Loucy (cell line): ENCODE measurements at regions not wholly inside any gene's neighbourhood (a gene's known extent, or its start where the extent isn't known, plus 50 kb on each side); places are given as distances from the start of the nearest gene placed in this dataset.

Source experiments
- H2AFZ ChIP-seq: fragments of 200-600 bp; sonication (generic); 2 replicates; pipeline ENCODE4 v1.6.0; 2016; ENCODE audit warnings: antibody characterized with exemption, mild to moderate bottlenecking, low read length, moderate library complexity
- H3F3A ChIP-seq: fragments of 200-600 bp; 2 replicates; pipeline ENCODE4 v1.6.0; 2016; ENCODE audit warnings: antibody characterized with exemption, low read depth, mild to moderate bottlenecking
- H3K27me3 ChIP-seq: fragments of 200-600 bp; sonication (generic); 2 replicates; pipeline ENCODE4 v1.6.1; 2014; ENCODE audit warnings: low read length, mild to moderate bottlenecking; ENCODE audit not compliant: insufficient read depth, poor library complexity, severe bottlenecking
- H3K36me3 ChIP-seq: fragments of 200-600 bp; sonication (generic); 2 replicates; pipeline ENCODE4 v1.6.1; 2016; ENCODE audit warnings: low read length; ENCODE audit not compliant: insufficient read depth
- H3K4me1 ChIP-seq: fragments of 200-600 bp; sonication (generic); 2 replicates; pipeline ENCODE4 v1.5.1; 2014; ENCODE audit warnings: low read length, mild to moderate bottlenecking; ENCODE audit not compliant: insufficient read depth, poor library complexity, severe bottlenecking
- H3K4me2 ChIP-seq: fragments of 200-600 bp; sonication (generic); 2 replicates; pipeline ENCODE4 v1.6.0; 2014; ENCODE audit warnings: antibody characterized with exemption, low read length, low read depth, mild to moderate bottlenecking; ENCODE audit not compliant: poor library complexity, severe bottlenecking
- H3K4me3 ChIP-seq: fragments of 200-600 bp; sonication (generic); 2 replicates; pipeline ENCODE4 v1.5.1; 2014; ENCODE audit warnings: low read length, mild to moderate bottlenecking, mixed read lengths; ENCODE audit not compliant: poor library complexity, severe bottlenecking
- H3K79me2 ChIP-seq: fragments of 200-600 bp; sonication (generic); 2 replicates; pipeline ENCODE4 v1.6.1; 2014; ENCODE audit warnings: low read length; ENCODE audit not compliant: insufficient read depth
- H3K9ac ChIP-seq: fragments of 200-600 bp; sonication (generic); 2 replicates; pipeline ENCODE4 v1.6.0; 2014; ENCODE audit warnings: mild to moderate bottlenecking, low read depth, low read length, moderate library complexity; ENCODE audit not compliant: poor library complexity, severe bottlenecking
- H3K9me2 ChIP-seq: fragments of 200-600 bp; sonication (generic); replicated peaks from 2 replicates; pipeline ENCODE4 v1.6.1; 2016; ENCODE audit warnings: low read depth, low read length, mixed read lengths
- H3K9me3 ChIP-seq: fragments of 200-600 bp; sonication (generic); 2 replicates; pipeline ENCODE4 v1.6.1; 2014; ENCODE audit warnings: mild to moderate bottlenecking, antibody characterized with exemption, low read length, low read depth; ENCODE audit not compliant: insufficient read depth
- H4K20me1 ChIP-seq: fragments of 200-600 bp; sonication (generic); 2 replicates; pipeline ENCODE4 v1.6.0; 2014; ENCODE audit warnings: antibody characterized with exemption, low read length, mild to moderate bottlenecking; ENCODE audit not compliant: insufficient read depth, poor library complexity, severe bottlenecking
- CTCF ChIP-seq: fragments of 200-600 bp; sonication (generic); conservative IDR thresholded peaks from 2 replicates; pipeline ENCODE4 v1.5.1; 2014; ENCODE audit warnings: mild to moderate bottlenecking, antibody characterized with exemption, low read length
- EZH2phosphoT487 ChIP-seq: fragments of 200-600 bp; IDR thresholded peaks from 2 replicates; pipeline ENCODE4 v1.6.1; 2018; ENCODE audit warnings: antibody characterized with exemption, mild to moderate bottlenecking, moderate library complexity, borderline replicate concordance

DNA sequence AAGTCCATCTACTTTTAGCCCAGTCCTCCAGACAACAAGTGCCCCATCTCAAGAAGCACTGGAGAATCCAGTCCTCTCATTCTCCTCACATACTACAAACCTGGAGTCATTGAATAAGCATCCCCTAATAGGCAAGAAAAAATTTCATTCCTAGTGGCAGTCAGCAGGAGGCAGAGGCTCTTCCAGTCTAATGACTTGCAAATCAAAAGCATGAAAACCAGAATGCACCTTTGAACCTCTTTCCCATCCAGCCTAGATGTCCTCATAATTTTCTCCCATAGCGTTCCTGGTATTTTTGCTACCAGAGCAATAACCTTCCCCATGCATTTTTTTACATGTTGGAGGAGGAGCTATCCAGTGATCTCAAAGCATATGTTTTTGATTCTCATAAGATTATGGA is 252.6 kb downstream of the TTC32 start:
- Histone ChIP-seq H3K9me3 (no peaks in the 10 kb centered on the region; the same call in 1 of the 2 replicates), H4K20me1 (no peaks in the 10 kb centered on the region), H3K79me2 (no peaks in the 10 kb centered on the region), H3K9ac (no peak overlapping the region), H3K4me1 (no peaks in the 10 kb centered on the region), H3K27me3 (no peaks in the 10 kb centered on the region), H3K36me3 (no peaks in the 10 kb centered on the region), H3F3A (no peaks in the 10 kb centered on the region), H3K9me2 (no peaks in the 10 kb centered on the region), H3K4me2 (no peak overlapping the region), H2AFZ (no peak overlapping the region), H3K4me3 (no peak overlapping the region)
- no peak for TF ChIP-seq EZH2phosphoT487
- TF ChIP-seq CTCF, result no peak

GRCh38 chr2:19648583-19648982 is 253.2 kb downstream of the TTC32 start:
- H3K4me2 ChIP-seq, result no peak overlapping the region
- H3K9ac ChIP-seq, result no peak overlapping the region
- H3K4me3 ChIP-seq, result no peak overlapping the region

GRCh38 chr2:19646987-19647386 is 254.8 kb downstream of the TTC32 start:
- H3K4me2 ChIP-seq, result no peak overlapping the region
- H3K9me3 ChIP-seq, result no peaks in the 10 kb centered on the region
- H3K9ac ChIP-seq, result no peak overlapping the region
- H4K20me1 ChIP-seq, result no peaks in the 10 kb centered on the region
- H3K27me3 ChIP-seq, result no peaks in the 10 kb centered on the region
- H3K4me3 ChIP-seq, result no peak overlapping the region
- no peaks in the 10 kb centered on the region for H3K4me1 ChIP-seq
- H3K79me2 ChIP-seq, result no peaks in the 10 kb centered on the region
- H3F3A ChIP-seq, result no peaks in the 10 kb centered on the region
- no peak for TF ChIP-seq CTCF
- TF ChIP-seq EZH2phosphoT487, result no peak
- H3K9me2 ChIP-seq, result no peaks in the 10 kb centered on the region
- H2AFZ ChIP-seq, result no peak overlapping the region
- no peaks in the 10 kb centered on the region for H3K36me3 ChIP-seq

More at GRCh38 chr2:19648583-19648982, 253.2 kb downstream of the TTC32 start:
- H3K9me2 ChIP-seq, result no peaks in the 10 kb centered on the region
- no peaks in the 10 kb centered on the region for H3K27me3 ChIP-seq
- H3K9me3 ChIP-seq, result no peaks in the 10 kb centered on the region
- H3K4me1 ChIP-seq, result no peaks in the 10 kb centered on the region
- no peak for TF ChIP-seq EZH2phosphoT487
- TF ChIP-seq CTCF, result no peak
- H3F3A ChIP-seq, result no peaks in the 10 kb centered on the region
- H2AFZ ChIP-seq, result no peak overlapping the region
- H3K36me3 ChIP-seq, result no peaks in the 10 kb centered on the region
- no peaks in the 10 kb centered on the region for H3K79me2 ChIP-seq
- H4K20me1 ChIP-seq, result no peaks in the 10 kb centered on the region
